ENCODE measurements at regions not wholly inside any gene's neighbourhood (a gene's known extent, or its start where the extent isn't known, plus 50 kb on each side); places are given as distances from the start of the nearest gene placed in this dataset.
A peak's percentile ranks its signal among the peaks of the same experiment; 100 is the strongest.
"Not testable (repeated sequence)": the region's sequence is repeated elsewhere in the genome, so short reads cannot be mapped to it uniquely, and the experiment has no call there.

GRCh38 chr10:47619300-47620012 lies 96.0 kb upstream of the AGAP9 start:
- H3K27me3 ChIP-seq (ENCODE audit: control insufficient read depth, insufficient read depth, low read length); DNase-seq (ENCODE audit: low read depth, low spot score); H3K4me3 ChIP-seq (ENCODE audit: low read depth, low read length); POLR2A ChIA-PET; H3K9me3 ChIP-seq (ENCODE audit: control insufficient read depth, insufficient read depth, low read length); CTCF ChIA-PET; H3K27ac ChIP-seq (ENCODE audit: low read depth, low read length): not testable (repeated sequence)
- peak; percentile 24 for TF ChIP-seq CTCF (IDR thresholded peaks at IDR 0.05; ENCODE audit: low read depth, low read length)

GRCh38 chr10:47609311-47609710 lies 85.9 kb upstream of the AGAP9 start:
- H3K27ac ChIP-seq (ENCODE audit: low read depth, low read length); H3K9me3 ChIP-seq (ENCODE audit: control insufficient read depth, insufficient read depth, low read length); H3K4me3 ChIP-seq (ENCODE audit: low read depth, low read length); H3K27me3 ChIP-seq (ENCODE audit: control insufficient read depth, insufficient read depth, low read length); DNase-seq (ENCODE audit: low read depth, low spot score); CTCF ChIA-PET; POLR2A ChIA-PET: not testable (repeated sequence)

- DNase-seq (ENCODE audit: low read depth, low spot score); H3K9me3 ChIP-seq (ENCODE audit: control insufficient read depth, insufficient read depth, low read length); H3K4me3 ChIP-seq (ENCODE audit: low read depth, low read length); H3K27me3 ChIP-seq (ENCODE audit: control insufficient read depth, insufficient read depth, low read length); H3K27ac ChIP-seq (ENCODE audit: low read depth, low read length); POLR2A ChIA-PET; CTCF ChIA-PET: not testable (repeated sequence)
These were observed 82.6 kb upstream of the AGAP9 start for GRCh38 chr10:47605791-47606773.

- DNase-seq (ENCODE audit: low read depth, low spot score); H3K9me3 ChIP-seq (ENCODE audit: control insufficient read depth, insufficient read depth, low read length); H3K4me3 ChIP-seq (ENCODE audit: low read depth, low read length); CTCF ChIA-PET; H3K27me3 ChIP-seq (ENCODE audit: control insufficient read depth, insufficient read depth, low read length); POLR2A ChIA-PET; H3K27ac ChIP-seq (ENCODE audit: low read depth, low read length): not testable (repeated sequence)
These were observed 77.2 kb upstream of the AGAP9 start for GRCh38 chr10:47600604-47601003.

- POLR2A ChIA-PET; DNase-seq (ENCODE audit: low read depth, low spot score); H3K27ac ChIP-seq (ENCODE audit: low read depth, low read length); H3K27me3 ChIP-seq (ENCODE audit: control insufficient read depth, insufficient read depth, low read length); H3K9me3 ChIP-seq (ENCODE audit: control insufficient read depth, insufficient read depth, low read length); CTCF ChIA-PET; H3K4me3 ChIP-seq (ENCODE audit: low read depth, low read length): not testable (repeated sequence)
These were observed 76.7 kb upstream of the AGAP9 start for GRCh38 chr10:47600127-47600526.

- H3K9me3 ChIP-seq (ENCODE audit: control insufficient read depth, insufficient read depth, low read length); H3K27ac ChIP-seq (ENCODE audit: low read depth, low read length); H3K4me3 ChIP-seq (ENCODE audit: low read depth, low read length); DNase-seq (ENCODE audit: low read depth, low spot score); POLR2A ChIA-PET; CTCF ChIA-PET; H3K27me3 ChIP-seq (ENCODE audit: control insufficient read depth, insufficient read depth, low read length): not testable (repeated sequence)
These were observed 76.2 kb upstream of the AGAP9 start for GRCh38 chr10:47599657-47600056.

- H3K27ac ChIP-seq (ENCODE audit: low read depth, low read length); H3K9me3 ChIP-seq (ENCODE audit: control insufficient read depth, insufficient read depth, low read length); CTCF ChIA-PET; H3K4me3 ChIP-seq (ENCODE audit: low read depth, low read length); H3K27me3 ChIP-seq (ENCODE audit: control insufficient read depth, insufficient read depth, low read length); POLR2A ChIA-PET; DNase-seq (ENCODE audit: low read depth, low spot score): not testable (repeated sequence)
These were observed 70.4 kb upstream of the AGAP9 start for GRCh38 chr10:47593805-47594204.

- H3K27ac ChIP-seq (ENCODE audit: low read depth, low read length); POLR2A ChIA-PET; DNase-seq (ENCODE audit: low read depth, low spot score); H3K4me3 ChIP-seq (ENCODE audit: low read depth, low read length); H3K27me3 ChIP-seq (ENCODE audit: control insufficient read depth, insufficient read depth, low read length); CTCF ChIA-PET; H3K9me3 ChIP-seq (ENCODE audit: control insufficient read depth, insufficient read depth, low read length): not testable (repeated sequence)
These were observed 69.7 kb upstream of the AGAP9 start for GRCh38 chr10:47593129-47593528.

- H3K27me3 ChIP-seq (ENCODE audit: control insufficient read depth, insufficient read depth, low read length); POLR2A ChIA-PET; H3K4me3 ChIP-seq (ENCODE audit: low read depth, low read length); H3K27ac ChIP-seq (ENCODE audit: low read depth, low read length); DNase-seq (ENCODE audit: low read depth, low spot score); H3K9me3 ChIP-seq (ENCODE audit: control insufficient read depth, insufficient read depth, low read length); CTCF ChIA-PET: not testable (repeated sequence)
These were observed 67.5 kb upstream of the AGAP9 start for GRCh38 chr10:47590956-47591355.

GRCh38 chr10:47590534-47590933 lies 67.1 kb upstream of the AGAP9 start:
- H3K27me3 ChIP-seq (ENCODE audit: control insufficient read depth, insufficient read depth, low read length); H3K27ac ChIP-seq (ENCODE audit: low read depth, low read length); POLR2A ChIA-PET; DNase-seq (ENCODE audit: low read depth, low spot score); H3K9me3 ChIP-seq (ENCODE audit: control insufficient read depth, insufficient read depth, low read length); CTCF ChIA-PET; H3K4me3 ChIP-seq (ENCODE audit: low read depth, low read length): not testable (repeated sequence)

- H3K27ac ChIP-seq (ENCODE audit: low read depth, low read length); H3K9me3 ChIP-seq (ENCODE audit: control insufficient read depth, insufficient read depth, low read length); CTCF ChIA-PET; H3K4me3 ChIP-seq (ENCODE audit: low read depth, low read length); DNase-seq (ENCODE audit: low read depth, low spot score); POLR2A ChIA-PET; H3K27me3 ChIP-seq (ENCODE audit: control insufficient read depth, insufficient read depth, low read length): not testable (repeated sequence)
These were observed 58.6 kb upstream of the AGAP9 start for GRCh38 chr10:47582051-47582450.

Measured in AG04450 (cell line).